PFSK-1 (cell line): ENCODE measurements at regions not wholly inside any gene's neighbourhood (a gene's known extent, or its start where the extent isn't known, plus 50 kb on each side); places are given as distances from the start of the nearest gene placed in this dataset.

Experiments
- POLR2AphosphoS5 ChIP-seq: IDR thresholded peaks from 2 replicates; pipeline ENCODE4 v1.6.1; 2012; ENCODE audit warnings: low read depth, mild to moderate bottlenecking, control low read depth, low read length, moderate library complexity
- TAF1 ChIP-seq: IDR thresholded peaks from 2 replicates; pipeline ENCODE4 v1.6.1; 2012; ENCODE audit warnings: low read length, control low read depth, borderline replicate concordance; ENCODE audit not compliant: insufficient read depth

- TF ChIP-seq POLR2AphosphoS5 (no peak), TAF1 (no peak)
Observed at GRCh38 chr7:85471307-85471706, 284.5 kb upstream of the SEMA3D start.
